Testis (tissue), 2 donors: ENCODE measurements at regions not wholly inside any gene's neighbourhood (a gene's known extent, or its start where the extent isn't known, plus 50 kb on each side); places are given as distances from the start of the nearest gene placed in this dataset.

ENCODE experiments used
- DNase-seq: peaks from one replicate; pipeline ENCODE4 v3.0.0-alpha.2; 2019
- H3K27ac ChIP-seq, 2 donors: fragments of 200-600 bp; sonication (generic); one replicate each; pipeline ENCODE4 v1.5.1; 2019
- H3K27me3 ChIP-seq: fragments of 200-600 bp; sonication (generic); one replicate; pipeline ENCODE4 v1.5.1; 2019
- H3K36me3 ChIP-seq: fragments of 200-600 bp; sonication (generic); one replicate; pipeline ENCODE4 v1.5.1; 2017; ENCODE audit warnings: low read depth; ENCODE audit errors: missing control alignments
- H3K4me1 ChIP-seq: fragments of 200-600 bp; sonication (generic); one replicate; pipeline ENCODE4 v1.5.1; 2019
- H3K4me3 ChIP-seq, 2 donors: fragments of 200-600 bp; sonication (generic); one replicate each; pipeline ENCODE4 v1.5.1; 2017 to 2019
- H3K9me3 ChIP-seq: fragments of 200-600 bp; sonication (generic); one replicate; pipeline ENCODE4 v1.5.1; 2017
- CTCF ChIP-seq, 3 experiments: fragments of 450-650 bp in 2 of 3; fragments of 200-600 bp in 1 of 3; sonication (generic) in 1 of 3; IDR thresholded peaks; one replicate each; pipeline ENCODE4 v1.5.1; 2016 to 2019; ENCODE audit warnings: antibody characterized with exemption in 3 of 3, mild to moderate bottlenecking in 2 of 3, moderate library complexity in 1 of 3
- POLR2A ChIP-seq: fragments of 450-650 bp; IDR thresholded peaks from one replicate; pipeline ENCODE4 v1.6.1; 2017; ENCODE audit warnings: antibody characterized with exemption, mild to moderate bottlenecking, moderate library complexity
- WGBS, 2 donors: methylation state at CpG; one replicate each; pipeline ENCODE4 v1.1.5; 2018; 5-methylcytosine and 5-hydroxymethylcytosine counted together
- intact Hi-C: fragments of 100-400 bp; cut with DNase I; formaldehyde crosslinking; loops from one replicate; pipeline ENCODE4 v1.15.1; 2023; ENCODE audit warnings: low total_unique reads

GRCh38 chr22:49645257-49645656, 182.4 kb downstream of the BRD1 start:
- DNase-seq = no peak
- intact Hi-C loops = no loop called here
- no peaks in the 10 kb centered on the region for H3K4me1 ChIP-seq
- no peak for TF ChIP-seq CTCF (IDR thresholded peaks at IDR 0.05)
- no peak for TF ChIP-seq POLR2A
- no peaks in the 10 kb centered on the region for H3K36me3 ChIP-seq
- WGBS, 2 donors = 89 to 95% methylated on average over 3 of the region's 3 CpGs
- no peak overlapping the region for H3K4me3 ChIP-seq
- no peaks in the 10 kb centered on the region for H3K27me3 ChIP-seq
- no peak overlapping the region for H3K27ac ChIP-seq
- H3K9me3 ChIP-seq = no peaks in the 10 kb centered on the region

- intact Hi-C loops = no loop called here
- H3K27ac ChIP-seq = no peak overlapping the region
- no peaks in the 10 kb centered on the region for H3K27me3 ChIP-seq
- no peaks in the 10 kb centered on the region for H3K4me1 ChIP-seq
- no peak for DNase-seq
- H3K9me3 ChIP-seq = no peaks in the 10 kb centered on the region
- no peaks in the 10 kb centered on the region for H3K36me3 ChIP-seq
- no peak overlapping the region for H3K4me3 ChIP-seq
- 84 to 100% methylated on average over 2 to 6 of the region's 6 CpGs for WGBS, 2 donors
- no peak for TF ChIP-seq POLR2A
- TF ChIP-seq CTCF (IDR thresholded peaks at IDR 0.05) = no peak
Observed at GRCh38 chr22:49643998-49644397, 183.7 kb downstream of the BRD1 start.

- DNase-seq = no peak
- intact Hi-C loops = no loop called here
- Histone ChIP-seq H3K9me3 (no peaks in the 10 kb centered on the region), H3K4me3 (no peak overlapping the region), H3K36me3 (no peaks in the 10 kb centered on the region), H3K27ac (no peak overlapping the region), H3K4me1 (no peaks in the 10 kb centered on the region), H3K27me3 (no peaks in the 10 kb centered on the region)
- no peak for TF ChIP-seq POLR2A
- no peak for TF ChIP-seq CTCF (IDR thresholded peaks at IDR 0.05)
- WGBS, 2 donors = 84 to 92% methylated on average over 13 to 16 of the region's 16 CpGs
Observed at GRCh38 chr22:49643466-49643865, 184.2 kb downstream of the BRD1 start.

GRCh38 chr22:49642741-49643140, 184.9 kb downstream of the BRD1 start:
- no peak for DNase-seq
- Histone ChIP-seq H3K36me3 (no peaks in the 10 kb centered on the region), H3K4me1 (no peaks in the 10 kb centered on the region), H3K27ac (no peak overlapping the region), H3K9me3 (no peaks in the 10 kb centered on the region), H3K27me3 (no peaks in the 10 kb centered on the region), H3K4me3 (no peak overlapping the region)
- intact Hi-C loops = no loop called here
- TF ChIP-seq POLR2A = no peak
- TF ChIP-seq CTCF (IDR thresholded peaks at IDR 0.05) = no peak
- 80 to 81% methylated on average over 3 to 8 of the region's 8 CpGs for whole genome bisulfite sequencing, 2 donors

- 80 to 95% methylated on average over 7 of the region's 7 CpGs for WGBS, 2 donors
- no peak overlapping the region for H3K27ac ChIP-seq
- intact Hi-C loops = no loop called here
- H3K4me3 ChIP-seq = no peak overlapping the region
- TF ChIP-seq POLR2A (no peak), CTCF (IDR thresholded peaks at IDR 0.05) (no peak)
- no peaks in the 10 kb centered on the region for H3K9me3 ChIP-seq
- no peaks in the 10 kb centered on the region for H3K4me1 ChIP-seq
- H3K36me3 ChIP-seq = no peaks in the 10 kb centered on the region
- no peak for DNase-seq
- no peaks in the 10 kb centered on the region for H3K27me3 ChIP-seq
Observed at GRCh38 chr22:49642331-49642730, 185.3 kb downstream of the BRD1 start.
